Natural killer cell (primary cell): ENCODE measurements at regions not wholly inside any gene's neighbourhood (a gene's known extent, or its start where the extent isn't known, plus 50 kb on each side); places are given as distances from the start of the nearest gene placed in this dataset.

Source experiments
- ATAC-seq, 3 donors: fragments of 150-1000 bp in 2 of 3; fragments of 200-7000 bp in 1 of 3; cut with Tn5 transposase; 1 replicate in 1 of 3; 2 replicates in 2 of 3; pipeline ENCODE4 v1.10.0; 2021; ENCODE audit warnings: mild to moderate bottlenecking in 2 of 3, moderate library complexity in 2 of 3
- DNase-seq, 2 donors: peaks; one replicate each; pipeline versions ENCODE4 v3.0.0 to v3.0.0-alpha.2; 2013 to 2021; ENCODE audit warnings: mixed read lengths in 1 of 2
- H3K27ac ChIP-seq: one replicate; pipeline ENCODE4 v1.5.1; 2013; ENCODE audit warnings: mild to moderate bottlenecking, low read length
- H3K27me3 ChIP-seq: one replicate; pipeline ENCODE4 v1.6.1; 2013; ENCODE audit warnings: low read length; ENCODE audit not compliant: control insufficient read depth, insufficient read depth
- H3K36me3 ChIP-seq: one replicate; pipeline ENCODE4 v1.6.1; 2013; ENCODE audit warnings: low read length; ENCODE audit not compliant: control insufficient read depth, insufficient read depth
- H3K4me1 ChIP-seq: one replicate; pipeline ENCODE4 v1.6.1; 2013; ENCODE audit warnings: low read length; ENCODE audit not compliant: control insufficient read depth, insufficient read depth
- H3K4me3 ChIP-seq: one replicate; pipeline ENCODE4 v1.5.1; 2013; ENCODE audit warnings: low read length
- H3K9me3 ChIP-seq: one replicate; pipeline ENCODE4 v1.6.1; 2013; ENCODE audit warnings: low read length; ENCODE audit not compliant: control insufficient read depth, insufficient read depth
- H3K27ac Mint-ChIP-seq, 2 donors: one replicate each; pipeline ENCODE4 v1.8.0; 2022; ENCODE audit warnings: mild to moderate bottlenecking in 2 of 2, mixed read lengths in 2 of 2, moderate library complexity in 1 of 2
- H3K27me3 Mint-ChIP-seq, 2 donors: one replicate each; pipeline ENCODE4 v1.8.0; 2022; ENCODE audit warnings: low read depth in 2 of 2, mixed read lengths in 2 of 2
- H3K36me3 Mint-ChIP-seq: one replicate; pipeline ENCODE4 v1.8.0; 2022; ENCODE audit warnings: mixed read lengths
- H3K4me1 Mint-ChIP-seq, 2 donors: one replicate each; pipeline ENCODE4 v1.8.0; 2022; ENCODE audit warnings: mixed read lengths in 2 of 2
- H3K4me3 Mint-ChIP-seq: one replicate; pipeline ENCODE4 v1.8.0; 2022; ENCODE audit warnings: mild to moderate bottlenecking, moderate library complexity, mixed read lengths
- H3K9me3 Mint-ChIP-seq, 2 donors: one replicate each; pipeline ENCODE4 v1.8.0; 2022; ENCODE audit warnings: mixed read lengths in 2 of 2
- WGBS: methylation state at CpG from one replicate; pipeline ENCODE4 v1.1.7; 2013; ENCODE audit warnings: missing lambda C conversion rate; ENCODE audit not compliant: insufficient coverage; 5-methylcytosine and 5-hydroxymethylcytosine counted together
- intact Hi-C: fragments of 100-400 bp; cut with micrococcal nuclease; formaldehyde crosslinking; loops from one replicate; pipeline ENCODE4 v1.14.2; 2022
- TF ChIP-seq, protein P1 (sequence below): fragments of 200-600 bp; IDR thresholded peaks from one replicate; pipeline ENCODE4 v1.8.0; 2022; ENCODE audit warnings: antibody characterized with exemption

DNA sequence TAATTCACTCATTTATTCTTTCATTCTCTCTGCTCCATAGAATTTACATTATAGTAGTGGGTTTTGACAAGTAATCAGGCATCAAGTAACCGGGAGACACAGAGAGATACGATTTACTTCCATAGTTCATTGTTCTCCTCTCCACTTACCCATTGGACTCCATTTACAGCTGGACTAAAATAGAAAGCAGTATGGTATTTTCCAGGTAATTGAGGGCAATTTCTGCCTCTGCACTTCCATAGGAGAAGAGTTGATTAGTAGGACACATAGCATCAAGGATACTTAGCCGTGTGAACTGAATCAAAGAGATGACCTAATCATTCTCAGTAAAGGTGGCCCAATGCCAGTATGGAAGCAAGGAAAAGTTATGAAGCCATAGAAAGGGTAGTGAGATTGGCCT, 244.4 kb downstream of the COX7C start:
- Mint-ChIP-seq H3K4me3 (no peak overlapping the region), H3K27me3 (peaks cover 10 to 17% of the 10 kb centered on the region in 2 donors), H3K36me3 (no peaks in the 10 kb centered on the region), H3K4me1 (no peaks in the 10 kb centered on the region), H3K9me3 (no peaks in the 10 kb centered on the region), H3K27ac (no peak overlapping the region)
- ATAC-seq (no peak), DNase-seq (no peak)
- Histone ChIP-seq H3K36me3 (no peaks in the 10 kb centered on the region), H3K4me1 (no peaks in the 10 kb centered on the region), H3K9me3 (no peaks in the 10 kb centered on the region), H3K4me3 (no peak overlapping the region), H3K27me3 (no peaks in the 10 kb centered on the region), H3K27ac (no peak overlapping the region)
- intact Hi-C loops = no loop called here
- WGBS = 83% methylated on average over 1 of the region's 3 CpGs
- TF ChIP-seq, protein P1, sequence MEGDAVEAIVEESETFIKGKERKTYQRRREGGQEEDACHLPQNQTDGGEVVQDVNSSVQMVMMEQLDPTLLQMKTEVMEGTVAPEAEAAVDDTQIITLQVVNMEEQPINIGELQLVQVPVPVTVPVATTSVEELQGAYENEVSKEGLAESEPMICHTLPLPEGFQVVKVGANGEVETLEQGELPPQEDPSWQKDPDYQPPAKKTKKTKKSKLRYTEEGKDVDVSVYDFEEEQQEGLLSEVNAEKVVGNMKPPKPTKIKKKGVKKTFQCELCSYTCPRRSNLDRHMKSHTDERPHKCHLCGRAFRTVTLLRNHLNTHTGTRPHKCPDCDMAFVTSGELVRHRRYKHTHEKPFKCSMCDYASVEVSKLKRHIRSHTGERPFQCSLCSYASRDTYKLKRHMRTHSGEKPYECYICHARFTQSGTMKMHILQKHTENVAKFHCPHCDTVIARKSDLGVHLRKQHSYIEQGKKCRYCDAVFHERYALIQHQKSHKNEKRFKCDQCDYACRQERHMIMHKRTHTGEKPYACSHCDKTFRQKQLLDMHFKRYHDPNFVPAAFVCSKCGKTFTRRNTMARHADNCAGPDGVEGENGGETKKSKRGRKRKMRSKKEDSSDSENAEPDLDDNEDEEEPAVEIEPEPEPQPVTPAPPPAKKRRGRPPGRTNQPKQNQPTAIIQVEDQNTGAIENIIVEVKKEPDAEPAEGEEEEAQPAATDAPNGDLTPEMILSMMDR = no peak

DNA sequence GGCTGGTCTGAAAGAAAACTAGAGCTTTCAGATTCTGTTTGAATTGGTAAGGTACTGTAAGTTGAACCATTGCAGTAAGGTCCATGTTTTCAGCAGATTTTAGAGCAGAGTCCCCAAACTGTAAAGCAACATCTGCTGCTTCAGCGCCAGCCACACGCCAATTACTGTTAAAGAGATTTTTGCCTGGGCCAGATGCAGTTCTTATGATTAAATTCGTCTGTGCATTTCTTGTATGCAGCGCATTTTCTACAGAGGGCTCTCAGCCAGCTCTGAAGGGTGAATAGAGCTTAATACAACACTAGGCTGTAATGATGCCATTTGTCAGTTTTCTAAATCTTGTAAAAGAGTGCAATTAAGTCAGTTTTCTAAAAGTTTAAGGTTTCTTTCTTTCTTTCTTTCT, 246.3 kb downstream of the COX7C start:
- no peaks in the 10 kb centered on the region for H3K9me3 ChIP-seq
- Mint-ChIP-seq H3K27me3 (peaks cover 10 to 17% of the 10 kb centered on the region in 2 donors), H3K36me3 (no peaks in the 10 kb centered on the region), H3K4me3 (no peak overlapping the region), H3K27ac (no peak overlapping the region), H3K4me1 (no peaks in the 10 kb centered on the region), H3K9me3 (no peaks in the 10 kb centered on the region)
- TF ChIP-seq, protein P1 = no peak
- DNase-seq (no peak), ATAC-seq (no peak)
- no peak overlapping the region for H3K4me3 ChIP-seq
- H3K27ac ChIP-seq = no peak overlapping the region
- H3K36me3 ChIP-seq = no peaks in the 10 kb centered on the region
- H3K27me3 ChIP-seq = no peaks in the 10 kb centered on the region
- WGBS = 92% methylated on average over 4 of the region's 4 CpGs
- no peaks in the 10 kb centered on the region for H3K4me1 ChIP-seq
- intact Hi-C loops = no loop called here

DNA sequence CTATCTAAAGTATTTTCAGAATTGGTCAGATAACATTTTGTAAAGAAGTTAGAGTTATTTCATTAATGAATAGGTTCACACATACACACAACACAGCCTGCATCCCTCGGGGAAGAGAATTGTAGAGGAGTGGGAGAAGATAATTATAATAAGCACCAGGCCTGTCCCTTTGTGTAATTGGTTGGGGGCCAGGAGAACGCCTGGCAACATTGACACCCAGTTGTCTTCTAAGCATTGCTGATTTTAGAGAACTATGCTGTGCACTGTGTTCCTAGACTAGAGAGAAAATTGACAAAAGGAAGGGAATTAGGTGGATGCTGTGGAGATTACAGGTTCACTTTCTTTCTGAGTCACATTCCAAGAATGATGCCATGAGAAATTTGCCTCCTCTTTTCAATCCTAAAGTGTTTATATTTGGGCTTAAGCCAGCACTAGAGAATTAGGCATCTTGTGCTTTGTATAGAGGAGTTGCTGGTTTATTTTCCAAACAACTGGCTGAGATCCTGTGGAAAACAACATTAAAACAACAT, 247.6 kb downstream of the COX7C start:
- Histone ChIP-seq H3K36me3 (no peaks in the 10 kb centered on the region), H3K27ac (no peak overlapping the region), H3K27me3 (no peaks in the 10 kb centered on the region), H3K4me1 (no peaks in the 10 kb centered on the region), H3K9me3 (no peaks in the 10 kb centered on the region), H3K4me3 (no peak overlapping the region)
- TF ChIP-seq, protein P1 = no peak
- Mint-ChIP-seq H3K27me3 (peaks cover 7 to 22% of the 10 kb centered on the region in 2 donors), H3K4me1 (no peaks in the 10 kb centered on the region), H3K27ac (no peak overlapping the region), H3K4me3 (no peak overlapping the region), H3K9me3 (no peaks in the 10 kb centered on the region), H3K36me3 (no peaks in the 10 kb centered on the region)
- intact Hi-C loops = no loop called here
- WGBS = 83% methylated on average over 1 of the region's 2 CpGs
- DNase-seq (no peak), ATAC-seq (no peak)

DNA sequence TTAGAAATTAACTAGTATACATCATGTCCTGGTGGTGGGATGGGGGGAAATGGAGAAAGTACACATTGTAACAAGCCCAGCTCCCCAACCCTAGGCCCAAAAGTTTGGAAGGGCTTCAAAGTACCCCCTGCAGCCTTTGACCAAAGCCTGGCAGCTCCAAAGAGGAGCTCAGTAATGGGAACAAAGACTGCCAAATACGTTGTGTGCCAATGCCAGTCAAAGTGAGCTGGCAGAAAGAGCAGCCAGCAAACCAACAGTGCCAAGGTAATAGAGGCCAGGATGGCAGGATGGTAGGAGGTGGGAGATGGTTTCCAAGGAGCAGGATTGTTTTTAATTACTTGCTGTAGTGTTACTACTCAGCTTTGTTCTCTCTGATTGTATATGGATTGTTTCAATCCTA, 248.3 kb downstream of the COX7C start:
- H3K27me3 Mint-ChIP-seq = peaks cover 11 to 22% of the 10 kb centered on the region in 2 donors

More for the DNA sequence above, 248.3 kb downstream of the COX7C start:
- Histone ChIP-seq H3K9me3 (no peaks in the 10 kb centered on the region), H3K27me3 (no peaks in the 10 kb centered on the region), H3K4me1 (no peaks in the 10 kb centered on the region), H3K27ac (no peak overlapping the region), H3K36me3 (no peaks in the 10 kb centered on the region), H3K4me3 (no peak overlapping the region)
- H3K27ac Mint-ChIP-seq = no peak overlapping the region
- TF ChIP-seq, protein P1 = no peak
- H3K9me3 Mint-ChIP-seq = no peaks in the 10 kb centered on the region
- 93% methylated on average over 1 of the region's 1 CpG for WGBS
- no peak overlapping the region for H3K4me3 Mint-ChIP-seq
- DNase-seq (no peak), ATAC-seq (no peak)
- intact Hi-C loops = no loop called here
- no peaks in the 10 kb centered on the region for H3K36me3 Mint-ChIP-seq
- no peaks in the 10 kb centered on the region for H3K4me1 Mint-ChIP-seq
